ENCODE measurements at regions not wholly inside any gene's neighbourhood (a gene's known extent, or its start where the extent isn't known, plus 50 kb on each side); places are given as distances from the start of the nearest gene placed in this dataset.

- no peak for TF ChIP-seq GATA3 (IDR thresholded peaks at IDR 0.05; ENCODE audit: low read depth, low read length)
- no peak for TF ChIP-seq GATA2 (IDR thresholded peaks at IDR 0.05; ENCODE audit: low read depth, low read length)
Measured at GRCh38 chr10:130498042-130498441, 361.9 kb downstream of the GLRX3 start.

Measured in SH-SY5Y (cell line).